ENCODE measurements at regions not wholly inside any gene's neighbourhood (a gene's known extent, or its start where the extent isn't known, plus 50 kb on each side); places are given as distances from the start of the nearest gene placed in this dataset.
"Not testable (repeated sequence)": the region's sequence is repeated elsewhere in the genome, so short reads cannot be mapped to it uniquely, and the experiment has no call there.

DNA sequence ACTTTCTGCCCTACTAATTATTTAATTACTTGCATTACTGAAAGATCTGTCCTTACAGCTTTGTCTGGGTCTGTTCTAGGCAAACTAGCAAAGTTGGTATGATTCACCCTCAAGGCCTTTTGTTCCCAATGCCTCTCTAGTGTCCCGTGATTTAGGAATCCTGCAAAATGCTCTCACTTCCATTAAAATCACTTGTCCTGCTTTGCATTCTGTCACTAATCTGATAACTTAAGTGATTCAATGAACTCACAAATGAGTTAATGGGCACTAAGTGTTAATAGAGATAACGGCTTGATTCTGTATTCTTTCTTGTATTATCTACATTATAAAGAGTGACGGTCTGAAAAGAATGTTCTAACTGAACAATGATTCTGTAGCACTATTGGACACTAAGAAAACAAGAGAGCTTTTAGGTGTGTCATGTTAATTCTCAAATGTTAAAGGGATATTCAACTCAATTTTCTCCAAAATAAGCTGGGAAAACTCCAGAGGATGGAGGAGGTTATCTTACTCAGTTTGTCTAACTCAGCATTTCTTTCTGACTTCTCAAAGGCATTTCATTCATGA lies 697.3 kb downstream of the CETN3 start:
- no peak for DNase-seq

- no peak for DNase-seq
These were observed 698.0 kb downstream of the CETN3 start for GRCh38 chr5:89711526-89711925.

DNA sequence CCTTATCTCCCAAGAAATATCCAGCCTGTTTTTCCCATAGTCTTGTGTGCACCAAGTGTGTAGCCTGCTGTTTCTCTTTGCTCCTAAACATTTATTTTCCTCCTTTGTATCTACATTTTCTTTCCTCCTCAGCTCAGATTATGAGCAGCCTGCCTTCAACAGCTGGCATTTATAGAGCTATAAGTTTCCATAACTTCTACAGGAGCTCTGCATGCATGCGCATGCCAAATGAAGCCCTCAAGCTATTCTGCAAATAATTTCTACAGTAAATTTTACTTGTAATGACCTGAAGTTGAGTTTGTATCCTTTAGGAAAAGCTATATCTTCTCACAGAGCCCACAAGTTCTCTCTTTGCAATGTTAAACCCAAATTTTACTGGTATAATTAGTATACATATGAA lies 699.5 kb downstream of the CETN3 start:
- no peak for DNase-seq

GRCh38 chr5:89707891-89708290 lies 701.7 kb downstream of the CETN3 start:
- DNase-seq, result no peak

DNA sequence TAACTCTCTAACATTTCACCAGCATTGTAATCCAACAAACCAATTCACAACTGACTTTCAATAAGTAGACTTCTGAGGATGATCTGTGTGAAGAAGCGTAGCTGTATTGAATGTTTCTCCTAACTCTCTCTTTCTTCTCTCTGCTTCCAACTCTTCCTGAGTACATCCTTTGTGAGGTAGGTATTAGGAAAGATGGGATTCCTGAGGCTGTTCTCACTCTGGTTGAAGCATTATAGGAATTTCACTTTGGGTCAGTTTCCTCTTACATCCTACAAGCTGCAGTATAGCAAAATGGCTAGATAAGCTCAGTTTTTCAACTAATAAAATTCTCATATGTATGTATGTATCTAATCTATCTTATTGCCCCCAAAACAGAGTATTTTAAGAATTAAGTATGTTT lies 702.8 kb downstream of the CETN3 start:
- DNase-seq, result no peak

DNA sequence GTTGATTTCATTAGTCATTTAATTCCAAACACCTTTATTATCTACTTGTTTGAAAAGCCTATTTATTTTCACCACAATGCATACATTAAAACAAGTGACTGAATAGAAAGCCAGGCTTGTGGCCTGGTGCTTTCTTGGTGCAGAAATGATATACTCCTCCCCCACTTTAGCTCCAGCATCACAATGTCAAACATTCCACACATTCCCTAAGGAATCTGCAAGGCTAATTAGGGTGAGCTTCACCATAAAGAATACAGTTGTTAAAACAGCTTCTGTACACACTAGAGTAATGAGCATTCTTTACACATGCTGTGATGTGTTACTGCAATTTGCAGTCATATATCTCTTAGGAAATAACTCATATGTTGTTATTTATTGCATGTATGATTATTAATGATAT lies 705.7 kb downstream of the CETN3 start:
- DNase-seq, result no peak

DNA sequence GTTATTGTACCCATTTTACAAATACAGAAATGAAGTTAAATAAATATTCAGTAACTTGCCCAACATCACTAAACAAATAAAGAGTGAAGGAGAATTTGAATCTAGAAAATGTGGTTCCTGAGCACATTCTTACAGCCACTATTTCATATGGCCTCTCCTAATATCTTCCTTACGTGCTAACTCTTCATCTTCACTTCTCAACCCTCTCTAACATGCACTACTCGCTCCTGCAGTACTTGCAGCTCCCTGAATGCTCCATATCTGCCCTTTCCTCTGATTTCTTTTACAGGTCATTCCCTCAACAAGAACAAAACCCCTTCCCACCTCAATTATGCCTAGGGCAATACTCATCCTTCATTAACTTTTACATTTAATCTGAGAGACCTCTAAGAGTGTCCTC lies 711.5 kb downstream of the CETN3 start:
- DNase-seq, result no peak

DNA sequence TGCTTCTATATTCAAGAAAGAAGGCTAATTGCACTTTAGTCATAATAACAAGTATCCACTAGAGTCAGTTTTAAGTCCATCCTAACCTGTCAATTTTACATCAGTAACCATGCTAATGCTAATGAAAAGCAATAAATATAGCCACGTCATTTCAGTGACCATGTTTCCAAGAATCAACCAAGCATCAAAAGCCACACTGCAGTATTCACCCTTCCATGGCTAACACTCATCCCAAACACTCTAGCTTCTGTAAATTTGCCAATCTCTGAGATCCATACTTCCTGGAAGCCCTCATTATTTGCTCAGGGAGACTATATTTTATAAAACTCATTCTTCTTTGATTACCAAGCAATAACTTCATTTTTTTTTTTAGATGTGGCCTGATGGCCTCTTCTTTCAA lies 712.0 kb downstream of the CETN3 start:
- DNase-seq, result no peak

DNA sequence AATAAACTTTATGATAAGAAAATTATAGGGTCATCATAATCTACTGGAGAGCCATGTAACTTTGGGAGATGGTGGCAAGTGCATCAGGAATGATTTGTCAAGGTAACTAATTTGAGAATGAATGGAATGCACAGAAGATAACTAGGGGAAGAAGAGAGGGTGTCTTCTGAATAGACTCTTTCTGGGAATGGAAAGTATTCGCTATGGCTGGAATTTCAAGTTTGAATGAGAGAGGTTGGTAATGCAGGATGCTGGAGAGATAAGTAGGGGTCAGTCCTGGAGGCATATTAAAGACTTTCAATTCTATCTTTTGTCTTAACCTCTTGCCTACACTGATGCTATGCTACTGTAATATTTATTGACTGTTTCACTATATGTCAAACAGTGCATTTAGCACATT lies 714.2 kb downstream of the CETN3 start:
- no peak for DNase-seq

DNA sequence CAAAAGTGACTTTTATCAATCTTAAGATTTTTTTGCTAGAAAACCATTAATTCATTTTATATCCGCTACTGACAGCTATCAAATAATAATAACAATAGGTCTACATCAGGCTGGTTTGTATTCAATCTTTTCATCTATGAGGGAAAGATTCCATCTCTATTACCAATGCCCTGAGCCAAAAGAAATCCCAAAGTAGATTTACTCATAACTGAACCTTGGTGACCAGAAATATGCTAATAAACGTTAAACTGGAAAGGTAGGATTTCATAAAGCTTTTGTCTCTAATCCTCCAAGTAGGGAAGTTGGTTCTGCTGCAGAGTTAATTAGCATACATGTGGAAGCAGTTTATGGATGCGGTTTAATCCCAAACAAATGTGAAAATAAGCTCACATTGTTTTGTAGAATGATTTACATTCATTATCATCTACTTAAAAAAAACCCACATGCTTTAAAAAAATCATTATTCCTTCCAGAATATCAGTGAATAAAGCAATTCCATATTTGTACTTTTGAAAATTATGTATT lies 715.5 kb downstream of the CETN3 start:
- no peak for DNase-seq

DNA sequence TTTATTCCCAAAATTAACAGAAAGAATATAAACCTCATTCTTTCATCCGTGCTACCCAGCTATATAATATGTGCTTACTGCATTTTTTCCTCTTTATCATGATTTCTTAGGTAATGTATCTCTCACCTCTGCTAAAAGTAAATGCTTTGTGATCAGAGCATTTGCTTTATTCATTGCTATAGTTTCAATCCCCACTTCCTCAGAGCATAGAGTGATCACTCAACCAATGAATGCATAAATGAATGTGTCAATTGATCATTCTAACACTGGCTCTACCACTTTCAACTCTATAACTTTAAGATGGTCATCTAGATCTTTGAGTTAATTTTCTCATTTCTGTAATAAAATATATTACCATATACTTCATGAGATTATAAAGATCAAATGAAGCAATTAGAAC lies 719.2 kb downstream of the CETN3 start:
- no peak for DNase-seq

GRCh38 chr5:89686081-89686765 lies 723.3 kb downstream of the CETN3 start:
- no peak for DNase-seq

DNA sequence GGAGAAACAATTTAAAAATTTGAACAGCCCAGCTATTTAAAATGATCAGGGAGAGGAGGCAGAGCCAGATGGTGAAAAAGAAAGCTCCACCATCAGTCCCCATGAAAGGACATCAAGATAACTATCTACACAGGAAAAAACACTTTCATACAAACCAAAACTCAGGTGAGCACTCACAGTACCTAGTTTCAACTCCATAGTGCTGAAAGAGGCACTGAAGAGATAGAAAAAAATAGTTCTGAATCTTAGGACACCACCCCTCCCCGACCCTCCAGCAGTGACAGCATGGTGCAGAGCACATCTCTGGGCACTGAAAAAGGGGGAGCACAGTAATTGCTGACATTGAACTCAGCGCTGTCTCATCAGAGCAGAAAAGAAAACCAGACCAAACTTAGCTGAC lies 732.9 kb downstream of the CETN3 start:
- no peak for DNase-seq

DNA sequence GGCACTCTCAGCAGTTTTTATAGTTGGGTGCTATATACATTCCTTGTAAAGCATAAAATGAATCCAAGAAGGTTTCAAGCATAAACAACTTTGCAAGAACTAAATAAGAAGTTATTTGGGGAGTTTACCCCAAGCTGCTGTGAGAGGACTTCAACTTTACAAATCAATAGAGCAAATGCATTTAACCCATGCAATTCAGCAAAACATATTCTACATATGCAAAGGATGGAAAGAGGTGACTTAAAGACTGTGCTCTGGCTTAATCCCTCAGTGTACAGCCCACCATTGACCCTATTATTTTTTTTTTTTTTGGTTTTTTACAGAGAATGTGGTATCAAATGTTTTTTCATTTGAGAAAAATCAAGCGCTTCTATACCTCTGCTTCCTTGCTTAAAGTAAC lies 736.5 kb downstream of the CETN3 start:
- DNase-seq, result no peak

- DNase-seq, result no peak
These were observed 740.7 kb downstream of the CETN3 start for GRCh38 chr5:89668821-89669220.

- no peak for DNase-seq
These were observed 747.1 kb downstream of the CETN3 start for GRCh38 chr5:89662499-89662898.

- no peak for DNase-seq
These were observed 755.9 kb upstream of the MEF2C start for GRCh38 chr5:89638871-89639270.

DNA sequence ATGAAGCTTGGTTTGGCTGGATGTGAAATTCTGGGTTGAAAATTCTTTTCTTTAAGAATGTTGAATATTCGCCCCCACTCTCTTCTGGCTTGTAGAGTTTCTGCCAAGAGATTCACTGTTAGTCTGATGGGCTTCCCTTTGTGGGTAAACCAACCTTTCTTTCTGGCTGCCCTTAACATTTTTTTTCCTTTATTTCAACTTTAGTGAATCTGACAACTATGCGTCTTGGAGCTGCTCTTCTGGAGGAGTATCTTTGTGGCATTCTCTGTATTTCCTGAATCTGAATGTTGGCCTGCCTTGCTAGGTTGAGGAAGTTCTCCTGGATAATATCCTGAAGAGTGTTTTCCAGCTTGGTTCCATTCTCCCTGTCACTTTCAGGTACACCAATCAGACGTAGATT lies 751.2 kb upstream of the MEF2C start:
- not testable (repeated sequence) for DNase-seq

GRCh38 chr5:89630064-89630463 lies 747.1 kb upstream of the MEF2C start:
- DNase-seq, result not testable (repeated sequence)

GRCh38 chr5:89628876-89629635 lies 746.1 kb upstream of the MEF2C start:
- DNase-seq, result no peak

GRCh38 chr5:89615839-89616518 lies 733.0 kb upstream of the MEF2C start:
- DNase-seq, result no peak

- DNase-seq, result no peak
These were observed 730.4 kb upstream of the MEF2C start for GRCh38 chr5:89613222-89613956.
